GM23248 (cell line): ENCODE measurements at regions not wholly inside any gene's neighbourhood (a gene's known extent, or its start where the extent isn't known, plus 50 kb on each side); places are given as distances from the start of the nearest gene placed in this dataset.
A peak's percentile ranks its signal among the peaks of the same experiment; 100 is the strongest.

Experiments used
- DNase-seq: peaks from one replicate; pipeline ENCODE4 v3.0.0-alpha.2; 2015
- H2AFZ ChIP-seq: fragments of 200-600 bp; sonication (generic); 2 replicates; pipeline ENCODE4 v1.6.1; 2016; ENCODE audit warnings: antibody characterized with exemption
- H3F3A ChIP-seq: fragments of 200-600 bp; sonication (generic); 2 replicates; pipeline ENCODE4 v1.6.1; 2016; ENCODE audit warnings: mild to moderate bottlenecking, antibody characterized with exemption, mixed run types; ENCODE audit not compliant: insufficient read depth
- H3K27ac ChIP-seq: fragments of 200-600 bp; sonication (generic); 2 replicates; pipeline ENCODE4 v1.5.1; 2016; ENCODE audit warnings: mild to moderate bottlenecking
- H3K27me3 ChIP-seq: fragments of 200-600 bp; sonication (generic); replicated peaks from 2 replicates; pipeline ENCODE4 v1.6.1; 2016; ENCODE audit warnings: mild to moderate bottlenecking; ENCODE audit not compliant: insufficient read depth
- H3K36me3 ChIP-seq: fragments of 200-600 bp; sonication (generic); 2 replicates; pipeline ENCODE4 v1.6.1; 2016; ENCODE audit warnings: low read depth, mild to moderate bottlenecking
- H3K4me1 ChIP-seq: fragments of 200-600 bp; sonication (generic); 2 replicates; pipeline ENCODE4 v1.6.1; 2016; ENCODE audit warnings: mild to moderate bottlenecking; ENCODE audit not compliant: insufficient read depth
- H3K4me2 ChIP-seq: fragments of 200-600 bp; sonication (generic); one replicate; pipeline ENCODE4 v1.6.1; 2016; ENCODE audit warnings: mild to moderate bottlenecking; ENCODE audit not compliant: unreplicated experiment
- H3K4me3 ChIP-seq: fragments of 200-600 bp; sonication (generic); 2 replicates; pipeline ENCODE4 v1.5.1; 2016; ENCODE audit warnings: mild to moderate bottlenecking
- H3K79me2 ChIP-seq: fragments of 200-600 bp; sonication (generic); 2 replicates; pipeline ENCODE4 v1.6.1; 2016; ENCODE audit warnings: mild to moderate bottlenecking; ENCODE audit not compliant: insufficient read depth
- H3K9ac ChIP-seq: fragments of 200-600 bp; sonication (generic); 2 replicates; pipeline ENCODE4 v1.6.1; 2016; ENCODE audit warnings: mild to moderate bottlenecking
- H3K9me2 ChIP-seq: fragments of 200-600 bp; sonication (generic); 2 replicates; pipeline ENCODE4 v1.6.1; 2016; ENCODE audit warnings: mixed run types, mild to moderate bottlenecking, moderate library complexity; ENCODE audit not compliant: insufficient read depth
- H3K9me3 ChIP-seq: fragments of 200-600 bp; sonication (generic); one replicate; pipeline ENCODE4 v1.6.1; 2017; ENCODE audit warnings: low read depth
- H4K20me1 ChIP-seq: fragments of 200-600 bp; sonication (generic); 2 replicates; pipeline ENCODE4 v1.6.0; 2016; ENCODE audit not compliant: insufficient read depth
- EZH2 ChIP-seq: fragments of 200-600 bp; sonication (generic); IDR thresholded peaks from 2 replicates; pipeline ENCODE4 v1.6.1; 2018; ENCODE audit warnings: antibody characterized with exemption, mild to moderate bottlenecking; ENCODE audit not compliant: insufficient read depth, poor library complexity, severe bottlenecking
- EZH2phosphoT487 ChIP-seq: fragments of 200-600 bp; sonication (generic); IDR thresholded peaks from 2 replicates; pipeline ENCODE4 v1.6.1; 2018; ENCODE audit warnings: antibody characterized with exemption, moderate library complexity, mild to moderate bottlenecking, low read depth; ENCODE audit not compliant: insufficient read depth
- WGBS, 2 experiments: methylation state at CpG; one replicate each; pipeline ENCODE4 v1.1.6; 2015 to 2017; ENCODE audit warnings: low lambda C conversion rate in 2 of 2, low coverage in 1 of 2; ENCODE audit errors: missing lambda C conversion rate in 2 of 2; 5-methylcytosine and 5-hydroxymethylcytosine counted together
- in situ Hi-C: fragments of 300-500 bp; cut with MboI; formaldehyde crosslinking; loops from 2 replicates; pipeline ENCODE4 v1.15.0; 2020

DNA sequence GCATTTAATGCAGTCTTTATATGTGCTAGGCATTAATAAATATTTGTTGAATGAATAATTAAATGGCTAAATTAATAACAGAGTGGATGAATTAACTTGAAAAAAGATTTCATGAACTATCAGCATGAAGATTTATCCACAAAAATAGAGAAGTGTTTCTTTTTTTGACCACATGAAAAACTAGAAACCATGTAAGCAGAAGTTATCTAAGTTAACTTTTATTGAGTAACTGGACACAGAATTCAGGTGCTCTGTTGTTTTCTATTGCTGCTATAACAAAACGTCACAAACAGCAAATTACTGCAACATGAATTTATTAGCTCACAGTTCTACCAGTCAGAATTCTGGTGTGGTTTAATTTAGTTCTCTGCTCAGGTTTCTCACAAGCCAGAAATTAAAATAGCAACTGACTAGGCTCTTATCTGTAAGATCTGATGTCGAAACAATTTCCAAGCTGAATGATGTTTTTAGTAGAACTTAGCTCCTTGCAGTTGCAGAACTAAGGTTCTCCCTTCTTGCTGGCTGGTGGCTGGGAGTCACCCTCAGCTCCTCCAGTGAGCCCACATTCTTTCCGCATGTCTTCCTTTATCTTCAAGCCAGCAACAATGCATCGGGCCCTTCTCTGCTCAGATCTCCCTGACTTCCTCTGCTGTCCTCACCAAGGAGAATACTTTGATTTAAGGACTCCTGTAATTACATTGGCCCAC lies 810.2 kb upstream of the ALCAM start:
- no peaks in the 10 kb centered on the region for H3K27me3 ChIP-seq
- no peaks in the 10 kb centered on the region for H3F3A ChIP-seq
- WGBS, 2 experiments = 36 to 40% methylated on average over 4 of the region's 4 CpGs
- H3K36me3 ChIP-seq = no peaks in the 10 kb centered on the region
- no peaks in the 10 kb centered on the region for H3K4me1 ChIP-seq
- H3K79me2 ChIP-seq = no peaks in the 10 kb centered on the region
- DNase-seq = peak; percentile 3
- H3K4me3 ChIP-seq = no peak overlapping the region
- H3K9me2 ChIP-seq = no peaks in the 10 kb centered on the region
- in situ Hi-C loops = no loop called here
- H3K9me3 ChIP-seq = no peaks in the 10 kb centered on the region
- H3K9ac ChIP-seq = no peak overlapping the region
- H3K4me2 ChIP-seq = no peak overlapping the region
- no peaks in the 10 kb centered on the region for H4K20me1 ChIP-seq
- H2AFZ ChIP-seq = no peak overlapping the region
- TF ChIP-seq EZH2 = no peak
- no peak for TF ChIP-seq EZH2phosphoT487
- no peak overlapping the region for H3K27ac ChIP-seq

DNA sequence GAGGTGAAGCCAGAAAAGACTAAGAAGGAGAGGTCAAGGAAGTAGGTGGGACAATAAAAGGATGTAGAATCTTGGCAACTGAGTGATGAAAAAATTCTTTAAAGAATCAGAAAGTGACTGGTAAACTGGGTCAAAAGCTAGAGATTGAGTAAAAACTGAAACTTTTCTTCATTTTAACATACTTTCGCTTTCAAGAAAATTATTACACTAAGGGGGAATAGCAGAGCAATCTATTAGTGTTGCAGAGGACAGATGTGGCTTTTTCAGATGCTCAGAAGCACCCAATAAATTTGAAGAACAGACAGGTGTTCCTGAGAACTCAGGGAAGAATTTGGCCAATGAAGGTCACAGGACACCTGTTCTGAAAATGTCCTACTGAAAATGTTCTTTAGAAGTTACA lies 805.4 kb upstream of the ALCAM start:
- Histone ChIP-seq H3K9me2 (no peaks in the 10 kb centered on the region), H3K9ac (no peak overlapping the region), H4K20me1 (no peaks in the 10 kb centered on the region), H3K9me3 (no peaks in the 10 kb centered on the region), H3K4me1 (no peaks in the 10 kb centered on the region), H3K36me3 (no peaks in the 10 kb centered on the region), H3K27ac (no peak overlapping the region), H3K79me2 (no peaks in the 10 kb centered on the region), H3K4me2 (no peak overlapping the region), H3K4me3 (no peak overlapping the region), H3K27me3 (no peaks in the 10 kb centered on the region), H3F3A (no peaks in the 10 kb centered on the region), H2AFZ (no peak overlapping the region)
- 75 to 79% methylated on average over 1 of the region's 1 CpG for whole genome bisulfite sequencing, 2 experiments
- in situ Hi-C loops = no loop called here
- TF ChIP-seq EZH2 (no peak), EZH2phosphoT487 (no peak)
- no peak for DNase-seq

DNA sequence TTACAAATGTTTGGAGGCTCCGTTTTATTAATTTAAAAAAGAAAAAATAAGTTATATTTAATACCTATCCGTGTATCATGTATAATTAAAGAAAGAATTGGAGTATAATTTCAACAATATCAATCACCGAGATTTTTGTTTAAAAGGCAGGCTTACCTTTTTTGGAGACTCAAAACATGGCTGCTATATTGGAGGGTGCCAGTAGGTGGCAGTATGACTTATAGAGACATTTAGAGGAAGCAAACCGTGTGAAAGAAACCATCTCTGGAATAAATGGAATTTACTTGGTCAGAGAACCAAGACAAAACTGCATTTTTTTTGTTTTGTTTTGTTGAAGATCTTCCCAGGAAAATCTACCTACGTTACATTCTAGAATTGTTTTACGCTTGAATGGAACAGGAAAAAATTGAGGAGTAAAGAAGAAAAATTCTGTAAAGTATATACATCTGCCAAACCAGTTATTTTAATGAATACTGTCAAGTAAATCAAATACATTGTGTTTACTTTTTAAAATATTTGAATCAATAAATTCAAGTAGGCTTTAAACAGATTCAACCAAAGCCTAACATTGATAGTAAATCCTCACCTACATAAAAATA lies 802.6 kb upstream of the ALCAM start:
- Histone ChIP-seq H3K9me2 (no peaks in the 10 kb centered on the region), H3K27me3 (no peaks in the 10 kb centered on the region), H4K20me1 (no peaks in the 10 kb centered on the region), H2AFZ (no peak overlapping the region), H3K4me1 (no peaks in the 10 kb centered on the region), H3F3A (no peaks in the 10 kb centered on the region), H3K9me3 (no peaks in the 10 kb centered on the region), H3K36me3 (no peaks in the 10 kb centered on the region), H3K9ac (no peak overlapping the region), H3K27ac (no peak overlapping the region), H3K79me2 (no peaks in the 10 kb centered on the region), H3K4me2 (no peak overlapping the region), H3K4me3 (no peak overlapping the region)
- WGBS, 2 experiments = 39 to 46% methylated on average over 6 of the region's 6 CpGs
- no peak for TF ChIP-seq EZH2phosphoT487
- no peak for TF ChIP-seq EZH2
- in situ Hi-C loops = no loop called here
- peak; percentile 58 for DNase-seq

DNA sequence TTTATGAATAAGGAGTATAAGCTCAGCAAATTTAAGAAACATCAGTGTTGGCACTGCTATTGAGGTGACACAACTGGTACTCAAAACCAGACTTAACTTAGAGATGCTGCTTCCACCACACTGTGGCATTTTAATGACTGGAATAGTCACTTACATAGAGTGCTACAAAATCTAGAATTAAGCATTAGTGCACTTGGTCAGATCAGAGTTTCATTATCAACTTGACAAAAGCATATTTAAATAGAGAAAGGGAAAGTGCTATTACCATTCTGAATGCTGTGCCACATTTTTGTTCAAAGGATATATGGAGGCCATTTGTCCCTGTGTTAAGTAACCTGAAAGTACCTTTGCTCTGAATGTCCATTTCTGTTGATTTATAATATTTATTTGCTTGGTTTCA lies 800.7 kb upstream of the ALCAM start:
- no peak overlapping the region for H2AFZ ChIP-seq
- H3K27me3 ChIP-seq = no peaks in the 10 kb centered on the region
- H3F3A ChIP-seq = no peaks in the 10 kb centered on the region
- no peak overlapping the region for H3K9ac ChIP-seq
- no peaks in the 10 kb centered on the region for H3K4me1 ChIP-seq
- H3K27ac ChIP-seq = no peak overlapping the region
- H4K20me1 ChIP-seq = no peaks in the 10 kb centered on the region
- H3K4me3 ChIP-seq = no peak overlapping the region
- H3K9me2 ChIP-seq = no peaks in the 10 kb centered on the region
- H3K36me3 ChIP-seq = no peaks in the 10 kb centered on the region
- TF ChIP-seq EZH2 (no peak), EZH2phosphoT487 (no peak)
- H3K9me3 ChIP-seq = no peaks in the 10 kb centered on the region
- no peak overlapping the region for H3K4me2 ChIP-seq
- in situ Hi-C loops = no loop called here
- no peak for DNase-seq
- H3K79me2 ChIP-seq = no peaks in the 10 kb centered on the region

DNA sequence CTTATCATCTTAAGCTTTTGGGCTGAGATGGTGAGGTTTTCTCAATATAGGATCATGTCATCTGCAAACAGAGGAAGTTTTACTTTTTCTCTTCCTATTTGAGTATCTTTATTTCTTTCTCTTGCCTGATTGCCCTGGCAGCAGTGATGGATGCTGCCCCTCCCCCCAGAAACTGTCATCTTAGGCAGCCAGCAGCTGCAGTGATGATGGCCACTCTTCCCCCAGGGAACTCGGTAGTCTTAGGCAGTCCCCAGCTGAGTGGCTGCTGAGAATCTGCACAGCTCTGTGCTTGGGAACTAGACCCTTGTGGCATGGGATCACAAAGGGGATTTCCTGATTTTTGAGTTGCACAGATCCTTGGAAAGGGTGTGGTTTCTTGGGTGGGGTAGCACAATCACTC lies 791.1 kb upstream of the ALCAM start:
- no peaks in the 10 kb centered on the region for H4K20me1 ChIP-seq
- no peak overlapping the region for H3K4me3 ChIP-seq
- no peaks in the 10 kb centered on the region for H3K9me2 ChIP-seq
- TF ChIP-seq EZH2phosphoT487 (no peak), EZH2 (no peak)
- H3F3A ChIP-seq = no peaks in the 10 kb centered on the region
- no peaks in the 10 kb centered on the region for H3K27me3 ChIP-seq
- H2AFZ ChIP-seq = no peak overlapping the region
- no peak for DNase-seq
- no peaks in the 10 kb centered on the region for H3K4me1 ChIP-seq
- in situ Hi-C loops = no loop called here
- H3K27ac ChIP-seq = no peak overlapping the region
- no peaks in the 10 kb centered on the region for H3K79me2 ChIP-seq
- H3K36me3 ChIP-seq = no peaks in the 10 kb centered on the region
- 41 to 52% methylated on average over 1 of the region's 1 CpG for WGBS, 2 experiments
- H3K9me3 ChIP-seq = no peaks in the 10 kb centered on the region
- H3K9ac ChIP-seq = no peak overlapping the region
- H3K4me2 ChIP-seq = no peak overlapping the region
